Right atrium auricular region (tissue), 2 donors: ENCODE measurements at regions not wholly inside any gene's neighbourhood (a gene's known extent, or its start where the extent isn't known, plus 50 kb on each side); places are given as distances from the start of the nearest gene placed in this dataset.
A peak's percentile ranks its signal among the peaks of the same experiment; 100 is the strongest.

ENCODE experiments used
- DNase-seq: peaks from one replicate; pipeline ENCODE4 v3.0.0-alpha.2; 2019; ENCODE audit warnings: low spot score
- H3K27ac ChIP-seq, 2 donors: fragments of 200-600 bp; sonication (generic); 1 replicate in 1 of 2; 2 replicates in 1 of 2; pipeline ENCODE4 v1.5.1; 2016 to 2019
- H3K27me3 ChIP-seq, 2 donors: fragments of 200-600 bp; sonication (generic); one replicate each; pipeline versions ENCODE4 v1.5.1 to v1.6.0; 2017 to 2019
- H3K36me3 ChIP-seq: fragments of 200-600 bp; sonication (generic); one replicate; pipeline ENCODE4 v1.5.1; 2016
- H3K4me1 ChIP-seq, 2 donors: fragments of 200-600 bp; sonication (generic); one replicate each; pipeline versions ENCODE4 v1.5.1 to v1.6.0; 2017 to 2019
- H3K4me3 ChIP-seq, 2 donors: fragments of 200-600 bp; sonication (generic); 1 replicate in 1 of 2; 2 replicates in 1 of 2; pipeline ENCODE4 v1.5.1; 2017 to 2019; ENCODE audit warnings: mild to moderate bottlenecking in 1 of 2, moderate library complexity in 1 of 2
- H3K9me3 ChIP-seq, 2 donors: fragments of 200-600 bp; sonication (generic); one replicate each; pipeline ENCODE4 v1.5.1; 2019
- CTCF ChIP-seq, 2 donors: fragments of 200-600 bp; sonication (generic); IDR thresholded peaks; one replicate each; pipeline ENCODE4 v1.5.1; 2019; ENCODE audit warnings: antibody characterized with exemption in 2 of 2

GRCh38 chr11:116180806-116181600, 591.8 kb downstream of the BUD13 start:
- no peak overlapping the region for H3K27ac ChIP-seq
- peaks cover 0 to 23% of the 10 kb centered on the region in 2 donors for H3K4me1 ChIP-seq
- TF ChIP-seq CTCF (IDR thresholded peaks at IDR 0.05) = no peak
- H3K27me3 ChIP-seq = no peaks in the 10 kb centered on the region
- no peak for DNase-seq
- no peaks in the 10 kb centered on the region for H3K36me3 ChIP-seq
- H3K4me3 ChIP-seq = no peak overlapping the region
- no peaks in the 10 kb centered on the region for H3K9me3 ChIP-seq

GRCh38 chr11:116179401-116179800, 593.4 kb downstream of the BUD13 start:
- Histone ChIP-seq H3K4me3 (no peak overlapping the region), H3K36me3 (no peaks in the 10 kb centered on the region), H3K9me3 (no peaks in the 10 kb centered on the region), H3K27me3 (no peaks in the 10 kb centered on the region), H3K27ac (no peak overlapping the region), H3K4me1 (peaks cover 0 to 23% of the 10 kb centered on the region in 2 donors)
- no peak for TF ChIP-seq CTCF (IDR thresholded peaks at IDR 0.05)
- no peak for DNase-seq

GRCh38 chr11:116177521-116178210, 595.1 kb downstream of the BUD13 start:
- DNase-seq = no peak
- no peak for TF ChIP-seq CTCF (IDR thresholded peaks at IDR 0.05)
- H3K4me3 ChIP-seq = no peak overlapping the region

GRCh38 chr11:116176484-116177005, 596.2 kb downstream of the BUD13 start:
- H3K9me3 ChIP-seq = no peaks in the 10 kb centered on the region
- no peaks in the 10 kb centered on the region for H3K27me3 ChIP-seq
- no peaks in the 10 kb centered on the region for H3K36me3 ChIP-seq
- TF ChIP-seq CTCF (IDR thresholded peaks at IDR 0.05) = no peak
- H3K4me3 ChIP-seq = no peak overlapping the region
- H3K27ac ChIP-seq = no peak overlapping the region
- H3K4me1 ChIP-seq = peaks cover 0 to 22% of the 10 kb centered on the region in 2 donors
- DNase-seq = no peak

More at GRCh38 chr11:116177521-116178210, 595.1 kb downstream of the BUD13 start:
- Histone ChIP-seq H3K9me3 (no peaks in the 10 kb centered on the region), H3K27me3 (no peaks in the 10 kb centered on the region), H3K4me1 (peaks cover 0 to 23% of the 10 kb centered on the region in 2 donors), H3K36me3 (no peaks in the 10 kb centered on the region), H3K27ac (no peak overlapping the region)

GRCh38 chr11:116175707-116176106, 597.1 kb downstream of the BUD13 start:
- Histone ChIP-seq H3K36me3 (no peaks in the 10 kb centered on the region), H3K27ac (no peak overlapping the region), H3K4me1 (peaks cover 0 to 13% of the 10 kb centered on the region in 2 donors), H3K4me3 (no peak overlapping the region), H3K27me3 (no peaks in the 10 kb centered on the region), H3K9me3 (no peaks in the 10 kb centered on the region)
- DNase-seq = peak; percentile 43
- TF ChIP-seq CTCF (IDR thresholded peaks at IDR 0.05) = no peak
